NCI-H1930 (cell line): ENCODE measurements at regions not wholly inside any gene's neighbourhood (a gene's known extent, or its start where the extent isn't known, plus 50 kb on each side); places are given as distances from the start of the nearest gene placed in this dataset.
"Not testable (repeated sequence)": the region's sequence is repeated elsewhere in the genome, so short reads cannot be mapped to it uniquely, and the experiment has no call there.

Experiments used
- DNase-seq, 2 experiments: peaks; one replicate each; lab custom pipeline; 2025; lab: John Stamatoyannopoulos, UW

DNA sequence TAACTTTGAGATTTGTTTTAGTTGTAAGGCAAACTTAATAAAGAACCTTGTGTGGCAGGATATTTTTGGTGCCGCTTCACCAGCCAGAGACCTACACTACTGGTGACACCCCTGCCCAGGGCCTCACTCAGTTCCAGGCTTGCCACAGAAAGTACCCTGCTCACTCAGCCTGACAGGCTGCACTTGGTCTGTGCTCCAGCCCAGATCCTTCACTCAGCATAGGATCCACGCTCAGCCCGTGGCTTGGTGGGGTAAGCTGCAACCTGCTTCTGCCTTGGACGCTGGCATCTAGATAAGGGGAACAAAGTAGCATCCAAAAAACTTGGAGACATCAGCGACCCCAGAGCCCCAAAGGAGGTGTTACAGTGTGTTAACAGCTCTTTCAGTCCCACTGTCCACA, 825.5 kb downstream of the EPHA3 start:
- DNase-seq, result no peak

DNA sequence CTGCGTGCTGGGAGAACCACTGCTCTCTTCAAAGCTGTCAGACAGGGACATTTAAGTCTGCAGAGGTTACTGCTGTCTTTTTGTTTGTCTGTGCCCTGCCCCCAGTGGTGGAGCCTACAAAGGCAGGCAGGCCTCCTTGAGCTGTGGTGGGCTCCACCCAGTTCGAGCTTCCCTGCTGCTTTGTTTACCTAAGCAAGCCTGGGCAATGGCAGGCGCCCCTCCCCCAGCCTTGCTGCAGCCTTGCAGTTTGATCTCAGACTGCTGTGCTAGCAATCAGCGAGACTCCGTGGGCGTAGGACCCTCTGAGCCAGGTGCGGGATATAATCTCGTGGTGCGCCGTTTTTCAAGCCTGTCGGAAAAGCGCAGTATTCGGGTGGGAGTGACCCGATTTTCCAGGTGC, 837.0 kb downstream of the EPHA3 start:
- DNase-seq, result not testable (repeated sequence)

DNA sequence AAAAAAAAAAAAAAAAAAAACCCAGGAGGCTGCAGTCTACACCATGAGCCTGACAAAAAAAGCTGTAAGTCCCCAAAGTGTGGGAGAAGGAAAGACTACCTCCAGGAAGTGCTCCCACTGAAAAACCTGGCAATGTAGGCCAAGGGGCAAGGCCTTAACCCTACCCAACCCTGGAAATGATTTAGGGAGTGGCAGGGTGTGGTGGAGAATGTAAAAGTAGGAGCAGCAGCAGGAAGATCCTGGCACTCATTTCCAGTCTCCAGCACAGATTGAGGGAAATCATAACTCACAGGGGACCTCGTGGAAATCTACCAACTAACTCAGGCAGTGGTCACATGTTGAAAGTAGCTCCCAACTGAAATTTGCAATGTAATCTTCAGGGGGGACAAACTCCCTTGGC, 839.5 kb downstream of the EPHA3 start:
- no peak for DNase-seq

DNA sequence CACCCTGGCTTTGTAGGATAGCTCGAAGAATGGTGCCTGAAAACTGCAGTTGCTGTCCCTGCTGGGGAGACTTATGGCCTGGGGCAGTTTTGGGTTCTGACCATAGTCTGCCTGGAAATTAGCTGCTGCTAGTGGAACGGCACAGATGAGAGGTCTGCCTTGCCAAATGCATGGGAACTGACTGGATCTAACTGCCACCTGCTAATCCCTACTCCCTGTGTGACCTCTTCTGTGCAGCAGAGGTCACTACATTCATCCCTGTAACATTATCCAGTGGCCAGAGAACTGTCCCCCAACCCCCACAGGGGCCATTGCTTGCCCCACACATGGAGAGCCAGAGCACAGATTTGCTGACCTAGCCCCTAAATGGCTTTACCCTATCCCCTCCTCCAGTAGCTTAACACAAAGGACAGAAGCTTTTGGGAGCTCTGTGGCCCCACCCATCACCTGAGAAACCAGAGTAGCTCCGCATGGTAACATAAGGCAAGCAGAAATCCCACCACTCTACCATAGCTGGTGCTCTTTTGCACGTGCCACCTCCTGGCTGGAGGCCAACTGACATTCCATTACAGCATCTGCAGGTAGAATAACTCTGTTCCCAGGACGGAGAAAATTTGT, 840.0 kb downstream of the EPHA3 start:
- DNase-seq, result no peak

DNA sequence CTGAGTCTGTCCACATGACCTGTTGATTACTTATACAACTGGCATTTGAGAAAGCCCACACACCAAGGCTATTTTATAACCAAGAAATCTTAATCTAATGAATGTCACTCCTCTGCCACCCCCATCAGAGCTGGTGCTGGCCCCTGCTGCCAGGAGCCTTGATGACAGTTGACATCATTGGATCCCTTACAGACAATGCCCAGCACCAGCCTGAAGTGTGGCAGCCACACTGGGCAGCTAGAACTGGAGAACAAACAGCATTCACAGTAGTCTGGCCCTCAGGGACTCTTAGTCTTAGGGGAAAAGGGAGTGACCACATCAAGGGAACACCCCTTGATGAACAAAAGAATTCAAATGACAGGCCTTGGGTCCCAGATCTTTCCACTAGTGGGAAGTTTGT, 840.6 kb downstream of the EPHA3 start:
- no peak for DNase-seq

DNA sequence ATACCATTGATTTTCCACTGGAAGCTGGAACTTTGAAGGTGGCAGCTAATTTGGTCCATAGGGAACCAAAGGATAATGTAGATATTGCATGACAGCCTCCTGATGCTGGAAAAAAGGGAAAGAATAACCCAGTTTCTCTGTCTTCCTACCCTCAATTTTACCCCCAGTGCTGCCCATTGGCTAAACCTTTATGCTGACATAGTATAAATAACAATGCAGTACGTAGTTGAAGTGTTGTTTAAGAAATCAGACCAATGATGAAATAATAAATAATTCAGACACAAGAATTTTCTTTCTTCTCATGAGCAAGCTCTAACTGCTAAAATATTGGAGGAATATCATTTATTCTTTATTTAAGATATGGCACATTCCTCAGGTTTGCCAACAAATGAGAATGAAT, 843.4 kb downstream of the EPHA3 start:
- no peak for DNase-seq

DNA sequence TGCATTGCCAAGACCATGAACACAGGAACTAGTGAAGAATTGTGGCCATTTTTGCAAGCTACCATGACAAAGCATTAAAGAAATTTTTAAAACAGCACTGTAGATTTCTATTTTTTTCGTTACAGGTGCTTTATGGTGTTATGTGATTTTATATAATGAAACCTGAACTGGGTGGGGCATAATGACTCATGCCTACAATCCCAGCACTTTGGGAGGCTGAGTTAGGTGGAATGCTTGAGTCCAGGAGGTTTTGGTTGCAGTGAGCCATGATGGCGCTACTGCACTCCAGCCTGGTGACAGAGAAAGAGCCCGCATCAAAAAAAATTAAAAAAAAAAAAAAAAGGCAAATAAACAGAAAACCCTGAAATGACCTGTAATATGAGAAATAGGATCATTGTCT, 846.7 kb downstream of the EPHA3 start:
- DNase-seq, result no peak

DNA sequence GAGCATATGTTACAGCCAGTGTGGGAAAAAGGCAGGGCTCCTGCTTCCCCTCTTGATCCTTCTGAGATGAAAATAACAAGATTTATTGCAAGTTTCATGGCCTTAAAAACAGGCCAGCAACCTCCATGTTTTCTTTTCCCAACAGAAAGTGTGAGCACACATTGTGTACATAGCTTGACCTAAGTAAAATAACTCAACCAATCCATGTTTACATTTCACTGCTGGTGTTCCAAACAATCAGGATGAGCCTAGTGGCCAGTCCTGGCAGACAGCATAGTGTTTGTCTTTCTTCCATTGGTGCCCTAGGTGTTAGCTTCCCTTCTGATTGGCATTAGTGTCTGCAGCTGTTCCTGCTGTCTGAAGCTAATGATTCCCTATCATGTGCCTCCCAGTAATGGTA, 847.7 kb downstream of the EPHA3 start:
- DNase-seq, result no peak

DNA sequence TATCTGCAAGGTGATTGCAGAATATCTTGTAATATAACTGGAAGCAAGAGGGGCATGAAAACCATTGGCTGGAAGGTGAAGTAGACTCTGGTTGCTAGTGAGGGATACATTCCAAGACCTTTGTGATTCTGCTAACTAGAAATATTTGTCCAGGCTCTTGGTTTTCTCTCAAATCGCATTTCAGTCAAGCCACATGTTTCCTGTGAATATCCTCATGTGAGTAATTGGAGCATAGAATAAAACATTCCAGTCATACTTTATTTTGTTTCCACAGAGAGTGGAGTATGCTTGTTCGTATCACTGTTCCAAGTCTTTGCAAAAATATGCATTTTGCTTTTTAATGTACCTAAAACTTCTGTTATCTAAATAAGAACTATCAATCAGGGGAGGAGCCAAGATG, 850.0 kb downstream of the EPHA3 start:
- no peak for DNase-seq

DNA sequence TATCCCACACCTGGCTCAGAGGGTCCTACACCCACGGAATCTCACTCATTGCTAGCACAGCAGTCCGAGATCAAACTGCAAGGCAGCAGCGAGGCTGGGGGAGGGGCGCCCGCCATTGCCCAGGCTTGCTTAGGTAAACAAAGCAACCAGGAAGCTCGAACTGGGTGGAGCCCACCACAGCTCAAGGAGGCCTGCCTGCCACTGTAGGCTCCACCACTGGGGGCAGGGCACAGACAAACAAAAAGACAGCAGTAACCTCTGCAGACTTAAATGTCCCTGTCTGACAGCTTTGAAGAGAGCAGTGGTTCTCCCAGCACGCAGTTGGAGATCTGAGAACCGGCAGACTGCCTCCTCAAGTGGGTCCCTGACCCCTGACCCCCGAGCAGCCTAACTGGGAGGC, 850.7 kb downstream of the EPHA3 start:
- not testable (repeated sequence) for DNase-seq

DNA sequence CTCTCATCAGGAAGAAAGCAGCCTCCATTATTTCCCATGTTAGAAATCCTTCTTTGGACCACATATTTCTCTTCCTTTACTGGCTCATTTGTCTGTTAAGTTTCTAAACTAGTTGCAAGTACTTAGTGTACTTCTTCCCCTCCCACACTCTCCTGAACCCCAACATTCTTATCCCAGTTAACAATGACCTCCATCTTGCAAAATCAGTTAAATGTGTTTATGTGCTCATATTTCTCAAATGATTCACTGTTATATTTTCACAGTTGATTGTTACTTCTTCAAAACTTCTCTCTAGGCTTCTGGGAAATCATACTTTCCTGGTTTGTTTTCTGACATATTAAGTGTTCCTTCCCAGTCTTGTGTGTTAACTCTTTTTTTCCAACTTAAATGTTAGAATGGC, 856.9 kb downstream of the EPHA3 start:
- DNase-seq, result no peak

DNA sequence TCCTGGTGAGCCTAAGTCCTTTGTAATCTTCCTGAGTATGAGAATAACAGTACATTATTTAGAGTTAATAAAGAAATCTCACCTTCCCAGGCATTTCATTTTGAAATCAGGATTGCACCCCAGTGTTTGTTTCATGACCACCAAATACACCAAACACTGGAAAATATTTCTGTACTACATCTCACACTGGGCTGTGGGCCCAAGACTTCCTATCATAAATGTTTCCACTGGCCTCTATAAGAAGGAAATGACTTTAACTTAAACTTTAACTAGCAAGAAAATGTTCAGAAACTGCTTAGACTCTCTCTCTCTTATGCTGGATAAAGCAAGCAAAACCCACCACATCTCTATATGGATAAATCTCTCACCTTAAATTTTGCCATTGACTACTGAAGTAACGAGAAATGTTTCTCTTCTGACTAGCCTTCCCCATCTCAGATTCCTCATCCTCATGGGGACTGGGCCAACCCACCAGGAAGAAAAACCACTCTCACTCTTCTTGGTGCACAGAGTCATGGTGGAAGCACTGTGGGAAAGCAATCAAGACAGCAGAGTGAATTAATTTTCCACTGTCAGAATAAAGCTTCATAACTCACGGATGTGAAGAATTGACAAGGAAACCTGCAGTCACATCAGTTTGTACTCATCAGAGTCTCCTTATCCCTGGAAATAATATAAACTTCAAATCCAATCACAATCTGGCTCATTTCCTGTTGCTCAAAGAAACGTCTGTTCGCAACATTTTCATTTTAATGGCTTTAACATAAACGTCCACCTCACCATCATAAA, 859.6 kb downstream of the EPHA3 start:
- no peak for DNase-seq

DNA sequence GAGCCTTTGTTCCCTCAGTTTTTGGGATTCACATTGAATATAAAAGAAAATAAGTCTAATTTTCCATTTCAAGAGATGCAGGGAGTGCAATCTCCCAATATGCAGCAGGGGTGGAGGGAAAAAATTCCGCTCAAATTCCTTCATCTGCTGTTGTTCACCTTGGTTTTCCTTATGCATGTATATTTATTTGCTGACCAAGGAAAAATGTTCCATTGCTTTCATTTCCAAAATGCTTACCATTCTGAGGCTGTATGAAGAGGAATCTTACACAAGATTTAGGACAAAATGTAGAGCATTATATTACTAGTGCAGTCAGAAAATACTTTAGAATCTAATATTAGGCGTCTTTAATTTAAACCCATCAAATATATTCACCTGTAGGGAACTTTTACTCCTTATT, 863.9 kb downstream of the EPHA3 start:
- no peak for DNase-seq

DNA sequence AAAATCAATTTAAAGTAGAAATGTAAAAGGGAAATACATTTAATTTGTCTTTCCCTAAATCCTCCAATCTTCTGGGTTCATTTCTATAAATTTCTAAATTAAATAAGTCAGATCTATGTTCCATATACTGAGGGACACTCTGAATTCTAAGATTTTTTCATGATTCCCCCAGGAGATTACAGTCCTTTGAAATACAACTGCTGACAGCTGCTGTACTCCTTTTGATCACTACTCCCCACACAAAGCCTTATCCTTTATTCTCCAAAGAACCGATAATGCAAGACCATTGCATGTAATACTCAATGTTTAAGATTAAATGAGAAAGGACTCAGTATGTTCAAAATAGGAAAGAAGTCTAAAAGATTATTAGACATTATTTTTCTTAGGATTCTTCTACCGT, 865.7 kb downstream of the EPHA3 start:
- no peak for DNase-seq

DNA sequence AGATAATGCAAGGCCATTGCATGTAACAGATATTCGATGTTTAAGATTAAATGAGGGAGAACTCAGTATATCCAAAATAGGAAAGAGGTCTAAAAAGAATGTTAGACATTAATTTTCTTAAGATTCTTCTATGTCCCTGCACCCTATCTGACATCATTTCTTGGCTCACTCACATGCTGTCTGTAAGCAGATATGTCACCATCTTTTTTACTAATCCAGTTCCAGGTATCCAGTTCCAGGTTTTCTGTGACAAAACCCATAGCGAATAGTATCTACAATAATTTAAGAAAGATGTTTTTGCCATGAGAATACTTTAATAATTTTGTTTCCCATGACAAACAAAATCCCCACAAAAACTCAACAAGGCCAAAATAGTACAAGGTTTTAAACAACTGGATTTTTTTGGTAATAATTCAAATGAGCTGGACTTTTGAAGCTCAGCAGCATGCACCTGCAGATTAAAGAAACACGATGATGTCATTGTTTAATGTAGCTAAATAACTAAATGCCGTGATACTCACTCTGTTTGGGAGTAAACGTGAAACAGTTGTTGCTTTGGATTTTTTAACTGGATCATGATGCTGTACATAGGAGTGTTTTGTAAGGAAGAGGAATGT, 867.6 kb downstream of the EPHA3 start:
- DNase-seq, result no peak

DNA sequence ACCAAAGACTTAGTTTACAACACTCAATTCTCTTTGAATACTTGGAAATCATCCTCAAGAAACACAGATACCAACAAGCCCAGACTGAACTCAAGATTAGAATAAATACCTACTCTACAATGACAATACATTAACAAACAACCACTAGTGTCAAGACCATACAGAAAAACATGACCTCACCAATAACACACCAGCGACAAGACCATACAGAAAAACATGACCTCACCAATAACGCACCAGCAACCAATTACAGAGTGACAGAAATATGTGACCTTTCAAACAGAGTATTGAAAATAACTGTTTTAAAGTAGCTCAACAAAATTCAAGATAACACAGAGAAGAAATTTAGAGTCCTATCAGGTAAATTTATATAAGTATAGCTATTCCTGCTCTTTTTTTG, 876.0 kb downstream of the EPHA3 start:
- no peak for DNase-seq

DNA sequence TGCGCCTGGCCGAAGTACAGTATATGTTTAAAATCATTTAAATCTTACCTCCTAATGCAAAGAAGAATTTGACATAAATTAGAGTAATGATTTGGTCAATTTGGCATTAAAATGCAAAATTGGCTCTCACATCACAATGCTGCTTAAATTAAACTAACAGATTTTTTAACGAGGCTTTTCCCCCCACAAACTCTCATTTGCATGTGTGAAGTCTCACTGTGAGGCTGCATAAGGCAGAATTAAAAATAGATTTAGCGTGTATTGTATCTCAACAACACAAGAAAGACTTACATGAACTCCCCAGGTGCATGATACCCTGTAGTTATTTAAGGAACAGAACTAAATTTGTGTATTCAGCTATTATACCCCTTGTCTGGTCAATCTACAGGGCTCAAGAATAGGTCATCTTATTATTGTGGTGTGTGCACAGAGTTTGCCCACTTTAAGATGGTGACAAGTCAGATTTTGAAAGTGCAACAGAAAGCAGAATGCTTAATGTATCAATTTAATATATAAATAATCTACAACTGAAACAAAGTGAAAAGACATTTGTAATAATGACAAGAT, 897.9 kb downstream of the EPHA3 start:
- no peak for DNase-seq

DNA sequence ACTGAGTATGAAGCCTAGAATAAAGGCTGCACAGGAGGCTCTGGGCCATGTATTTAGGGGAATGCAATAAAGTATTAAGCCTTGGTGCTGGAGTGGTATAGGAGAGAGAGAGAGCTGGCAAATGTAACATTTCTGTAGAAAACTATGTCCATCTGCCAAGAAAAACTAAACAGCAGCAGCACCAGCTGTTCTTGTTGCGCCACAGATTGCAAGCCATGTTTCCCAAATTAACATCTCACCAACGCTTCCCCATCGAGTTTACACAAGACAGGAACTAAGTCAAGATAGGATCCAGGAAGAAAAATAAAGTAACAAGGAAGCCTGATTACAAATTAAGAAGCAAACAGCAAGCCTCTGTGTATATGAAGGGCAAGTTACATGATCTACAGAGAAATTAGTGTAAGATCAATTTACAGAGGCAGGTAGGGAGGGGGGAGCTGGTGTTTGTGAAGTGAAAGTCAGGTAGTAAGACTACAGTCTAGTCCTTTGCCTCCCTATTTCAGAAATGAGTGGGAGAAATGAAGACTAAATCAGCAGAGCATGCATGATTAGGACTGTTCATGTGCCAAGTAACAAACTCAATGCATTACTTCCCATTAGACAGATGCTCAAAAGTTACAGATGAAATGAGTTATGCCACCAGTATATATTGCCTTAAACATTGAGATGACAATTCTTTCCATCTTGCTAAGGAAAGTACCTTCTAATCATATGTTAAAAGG, 900.5 kb downstream of the EPHA3 start:
- no peak for DNase-seq

DNA sequence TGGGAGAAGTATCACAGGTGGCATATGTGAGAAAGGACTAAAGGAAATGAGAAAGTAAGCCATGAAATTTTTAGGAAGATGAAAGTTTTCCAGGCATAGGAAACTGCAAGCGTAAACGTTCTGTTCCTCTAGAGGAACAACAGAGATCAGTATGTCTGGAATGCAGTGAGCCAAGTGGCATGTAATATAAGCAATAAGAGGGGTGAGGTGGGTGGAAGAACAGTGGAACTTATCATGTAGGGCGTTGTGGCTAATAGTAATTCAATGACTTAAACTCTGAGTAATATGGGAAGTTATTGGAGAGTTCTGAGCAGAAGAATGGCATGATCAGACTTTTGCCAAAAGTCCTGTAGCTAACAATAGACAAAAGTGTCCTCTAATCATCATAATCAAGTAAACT, 902.9 kb downstream of the EPHA3 start:
- DNase-seq, result no peak

DNA sequence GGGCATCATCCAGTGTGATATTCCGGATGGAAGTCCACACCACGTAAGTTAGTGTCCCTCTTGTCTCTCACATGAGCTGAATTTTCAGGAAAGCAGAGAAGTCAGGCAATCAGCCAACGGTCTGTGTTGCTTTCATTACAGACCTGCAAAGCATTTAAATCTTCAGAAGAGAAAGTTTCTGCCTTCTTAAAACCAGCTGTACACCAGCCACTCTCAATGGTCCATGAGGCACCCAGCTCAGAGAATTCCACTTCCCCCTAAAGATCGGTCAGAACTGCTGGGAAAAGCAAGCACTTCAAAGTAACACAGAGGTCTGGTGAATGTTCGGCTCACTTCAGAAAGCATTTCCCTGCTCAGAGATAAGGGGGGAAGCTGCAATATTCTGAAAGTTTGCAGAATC, 903.7 kb downstream of the EPHA3 start:
- no peak for DNase-seq

DNA sequence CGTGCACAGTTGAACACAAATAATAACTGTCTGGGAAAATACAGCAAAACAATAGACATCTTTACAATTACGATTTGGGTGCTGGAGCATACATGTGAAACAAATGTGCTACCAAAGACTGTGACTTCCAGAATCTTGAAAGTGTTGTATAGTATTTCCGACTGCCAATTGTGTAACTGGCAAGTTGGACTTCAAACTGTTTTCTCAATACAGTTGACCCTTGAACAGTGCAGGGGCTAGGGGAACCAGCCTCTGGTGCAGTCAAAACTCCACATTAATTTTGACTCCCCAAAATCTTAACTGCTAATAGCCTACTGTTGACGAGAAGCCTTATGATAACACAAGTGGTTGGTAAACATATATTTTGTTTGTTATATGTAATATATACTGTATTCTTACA, 904.2 kb downstream of the EPHA3 start:
- no peak for DNase-seq

DNA sequence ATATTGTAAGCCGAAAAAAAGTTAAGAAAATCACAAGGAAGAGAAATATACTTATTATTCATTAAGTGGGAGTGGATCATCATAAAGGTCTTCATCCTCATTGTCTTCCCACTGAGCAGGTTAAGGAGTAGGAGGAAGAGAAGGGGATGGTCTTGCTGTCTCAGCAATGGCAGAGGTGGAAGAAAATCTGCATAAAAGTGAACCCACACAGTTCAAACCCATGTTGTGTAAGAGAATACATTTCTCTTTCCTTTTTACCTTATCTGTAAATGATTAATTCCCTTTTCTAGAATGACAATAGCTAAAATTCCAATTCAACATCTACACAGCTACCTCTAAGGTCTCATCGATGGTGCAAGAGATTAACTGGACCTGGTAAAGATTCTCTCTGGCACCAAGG, 904.6 kb downstream of the EPHA3 start:
- DNase-seq, result no peak
